GM23338 (cell line): ENCODE measurements at regions not wholly inside any gene's neighbourhood (a gene's known extent, or its start where the extent isn't known, plus 50 kb on each side); places are given as distances from the start of the nearest gene placed in this dataset.

Experiments
- ATAC-seq: fragments of 200-7000 bp; cut with Tn5 transposase; 3 replicates; pipeline ENCODE4 v1.9.1; 2020
- DNase-seq: peaks from one replicate; pipeline ENCODE4 v3.0.0-alpha.2; 2015; ENCODE audit warnings: low spot score
- H2AFZ ChIP-seq: fragments of 200-600 bp; sonication (generic); 2 replicates; pipeline ENCODE4 v1.8.0; 2016; ENCODE audit warnings: antibody characterized with exemption, mild to moderate bottlenecking, moderate library complexity
- H3F3A ChIP-seq: fragments of 200-600 bp; sonication (generic); replicated peaks from 2 replicates; pipeline ENCODE4 v1.8.0; 2017; ENCODE audit warnings: antibody characterized with exemption, mixed run types, low read depth
- H3K27ac ChIP-seq: fragments of 200-600 bp; sonication (generic); 2 replicates; pipeline ENCODE4 v1.6.1; 2016; ENCODE audit warnings: low read depth
- H3K27me3 ChIP-seq: fragments of 200-600 bp; sonication (generic); 2 replicates; pipeline ENCODE4 v1.8.0; 2016; ENCODE audit warnings: mild to moderate bottlenecking, mixed run types, moderate library complexity; ENCODE audit not compliant: insufficient read depth
- H3K36me3 ChIP-seq: fragments of 200-600 bp; sonication (generic); 2 replicates; pipeline ENCODE4 v1.8.0; 2016; ENCODE audit warnings: mild to moderate bottlenecking; ENCODE audit not compliant: insufficient read depth
- H3K4me1 ChIP-seq: fragments of 200-600 bp; sonication (generic); 2 replicates; pipeline ENCODE4 v1.8.0; 2016; ENCODE audit warnings: mild to moderate bottlenecking, moderate library complexity; ENCODE audit not compliant: insufficient read depth
- H3K4me2 ChIP-seq: fragments of 200-600 bp; sonication (generic); 2 replicates; pipeline ENCODE4 v1.7.1; 2017; ENCODE audit warnings: mixed run types
- H3K4me3 ChIP-seq: fragments of 200-600 bp; sonication (generic); 2 replicates; pipeline ENCODE4 v1.6.1; 2016; ENCODE audit warnings: mixed run types
- H3K79me2 ChIP-seq: fragments of 200-600 bp; sonication (generic); replicated peaks from 2 replicates; pipeline ENCODE4 v1.8.0; 2017; ENCODE audit warnings: mild to moderate bottlenecking; ENCODE audit not compliant: insufficient read depth
- H3K9me2 ChIP-seq: fragments of 200-600 bp; sonication (generic); 2 replicates; pipeline ENCODE4 v1.8.0; 2017; ENCODE audit not compliant: insufficient read depth
- H4K20me1 ChIP-seq: fragments of 200-600 bp; sonication (generic); replicated peaks from 2 replicates; pipeline ENCODE4 v1.8.0; 2017; ENCODE audit warnings: mild to moderate bottlenecking; ENCODE audit not compliant: insufficient read depth
- H3K27ac Mint-ChIP-seq: 2 replicates; pipeline ENCODE4 v1.8.0; 2020; ENCODE audit warnings: inconsistent platforms, mild to moderate bottlenecking, moderate library complexity, mixed read lengths
- H3K27me3 Mint-ChIP-seq: 3 replicates; pipeline ENCODE4 v1.8.0; 2022; ENCODE audit warnings: low read depth, mild to moderate bottlenecking, moderate library complexity, mixed read lengths, inconsistent platforms; ENCODE audit not compliant: insufficient read depth, poor library complexity
- H3K36me3 Mint-ChIP-seq: 3 replicates; pipeline ENCODE4 v1.8.0; 2021; ENCODE audit warnings: low read depth, mild to moderate bottlenecking, inconsistent platforms, moderate library complexity, mixed read lengths
- H3K4me1 Mint-ChIP-seq: 3 replicates; pipeline ENCODE4 v1.8.0; 2020; ENCODE audit warnings: mild to moderate bottlenecking, inconsistent platforms, mixed read lengths
- H3K4me3 Mint-ChIP-seq: 3 replicates; pipeline ENCODE4 v1.8.0; 2021; ENCODE audit warnings: moderate library complexity, mild to moderate bottlenecking, inconsistent platforms, mixed read lengths
- H3K9me3 Mint-ChIP-seq: 3 replicates; pipeline ENCODE4 v1.8.0; 2020; ENCODE audit warnings: moderate library complexity, mild to moderate bottlenecking, inconsistent platforms, mixed read lengths
- EZH2 ChIP-seq: fragments of 200-600 bp; sonication (generic); IDR thresholded peaks from one replicate; pipeline ENCODE4 v1.8.0; 2017; ENCODE audit warnings: antibody characterized with exemption, mild to moderate bottlenecking, low read depth; ENCODE audit not compliant: unreplicated experiment
- JUNB ChIP-seq: IDR thresholded peaks from one replicate; pipeline ENCODE4 v1.6.1; 2016; ENCODE audit warnings: antibody characterized with exemption; ENCODE audit not compliant: unreplicated experiment
- NANOG ChIP-seq: IDR thresholded peaks from 2 replicates; pipeline ENCODE4 v1.6.1; 2016; ENCODE audit warnings: antibody characterized with exemption, borderline replicate concordance
- POLR2AphosphoS5 ChIP-seq: IDR thresholded peaks from 2 replicates; pipeline ENCODE4 v1.6.1; 2016; ENCODE audit warnings: antibody characterized with exemption, low read depth
- STAT1 ChIP-seq: IDR thresholded peaks from one replicate; pipeline ENCODE4 v1.6.1; 2016; ENCODE audit warnings: antibody characterized with exemption; ENCODE audit not compliant: unreplicated experiment
- ZNF114 ChIP-seq: fragments of 250-450 bp; sonication (Bioruptor Pico); IDR thresholded peaks from 2 replicates; pipeline ENCODE4 v1.5.0; 2020; ENCODE audit warnings: mild to moderate bottlenecking, moderate library complexity
- TF ChIP-seq, protein P1 (sequence below): fragments of 250-450 bp; sonication (Bioruptor Pico); IDR thresholded peaks from 2 replicates; pipeline ENCODE4 v1.5.0; 2020; ENCODE audit warnings: mild to moderate bottlenecking, moderate library complexity
- TF ChIP-seq, protein P2 (sequence below), 2 experiments: fragments of 200-600 bp in 1 of 2; sonication (generic) in 1 of 2; conservative IDR thresholded peaks; 2 replicates each; pipeline versions ENCODE4 v1.5.1 to v1.6.1; 2016 to 2017; ENCODE audit warnings: antibody characterized with exemption in 2 of 2, low read depth in 2 of 2, mild to moderate bottlenecking in 2 of 2, moderate library complexity in 1 of 2

DNA sequence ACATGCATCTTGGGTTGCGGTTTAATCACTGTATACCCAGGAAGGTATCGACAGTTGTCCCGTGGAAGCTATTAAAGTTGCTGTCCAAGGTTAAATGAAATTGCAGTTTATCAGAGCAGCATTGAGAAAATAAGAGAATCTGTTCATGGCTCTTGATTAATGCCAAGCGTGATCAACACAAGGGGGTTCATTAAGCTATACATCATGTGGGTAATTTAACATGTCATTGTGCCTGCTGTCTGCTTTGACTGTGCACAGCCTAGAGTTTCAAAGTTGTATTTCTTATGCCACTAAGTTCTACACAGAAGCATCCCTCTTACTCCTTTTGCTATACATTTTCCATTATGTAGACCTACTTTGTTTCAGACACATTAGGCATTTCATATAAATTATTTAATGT, 74.8 kb upstream of the SP8 start (continued):
- TF ChIP-seq, protein P1, sequence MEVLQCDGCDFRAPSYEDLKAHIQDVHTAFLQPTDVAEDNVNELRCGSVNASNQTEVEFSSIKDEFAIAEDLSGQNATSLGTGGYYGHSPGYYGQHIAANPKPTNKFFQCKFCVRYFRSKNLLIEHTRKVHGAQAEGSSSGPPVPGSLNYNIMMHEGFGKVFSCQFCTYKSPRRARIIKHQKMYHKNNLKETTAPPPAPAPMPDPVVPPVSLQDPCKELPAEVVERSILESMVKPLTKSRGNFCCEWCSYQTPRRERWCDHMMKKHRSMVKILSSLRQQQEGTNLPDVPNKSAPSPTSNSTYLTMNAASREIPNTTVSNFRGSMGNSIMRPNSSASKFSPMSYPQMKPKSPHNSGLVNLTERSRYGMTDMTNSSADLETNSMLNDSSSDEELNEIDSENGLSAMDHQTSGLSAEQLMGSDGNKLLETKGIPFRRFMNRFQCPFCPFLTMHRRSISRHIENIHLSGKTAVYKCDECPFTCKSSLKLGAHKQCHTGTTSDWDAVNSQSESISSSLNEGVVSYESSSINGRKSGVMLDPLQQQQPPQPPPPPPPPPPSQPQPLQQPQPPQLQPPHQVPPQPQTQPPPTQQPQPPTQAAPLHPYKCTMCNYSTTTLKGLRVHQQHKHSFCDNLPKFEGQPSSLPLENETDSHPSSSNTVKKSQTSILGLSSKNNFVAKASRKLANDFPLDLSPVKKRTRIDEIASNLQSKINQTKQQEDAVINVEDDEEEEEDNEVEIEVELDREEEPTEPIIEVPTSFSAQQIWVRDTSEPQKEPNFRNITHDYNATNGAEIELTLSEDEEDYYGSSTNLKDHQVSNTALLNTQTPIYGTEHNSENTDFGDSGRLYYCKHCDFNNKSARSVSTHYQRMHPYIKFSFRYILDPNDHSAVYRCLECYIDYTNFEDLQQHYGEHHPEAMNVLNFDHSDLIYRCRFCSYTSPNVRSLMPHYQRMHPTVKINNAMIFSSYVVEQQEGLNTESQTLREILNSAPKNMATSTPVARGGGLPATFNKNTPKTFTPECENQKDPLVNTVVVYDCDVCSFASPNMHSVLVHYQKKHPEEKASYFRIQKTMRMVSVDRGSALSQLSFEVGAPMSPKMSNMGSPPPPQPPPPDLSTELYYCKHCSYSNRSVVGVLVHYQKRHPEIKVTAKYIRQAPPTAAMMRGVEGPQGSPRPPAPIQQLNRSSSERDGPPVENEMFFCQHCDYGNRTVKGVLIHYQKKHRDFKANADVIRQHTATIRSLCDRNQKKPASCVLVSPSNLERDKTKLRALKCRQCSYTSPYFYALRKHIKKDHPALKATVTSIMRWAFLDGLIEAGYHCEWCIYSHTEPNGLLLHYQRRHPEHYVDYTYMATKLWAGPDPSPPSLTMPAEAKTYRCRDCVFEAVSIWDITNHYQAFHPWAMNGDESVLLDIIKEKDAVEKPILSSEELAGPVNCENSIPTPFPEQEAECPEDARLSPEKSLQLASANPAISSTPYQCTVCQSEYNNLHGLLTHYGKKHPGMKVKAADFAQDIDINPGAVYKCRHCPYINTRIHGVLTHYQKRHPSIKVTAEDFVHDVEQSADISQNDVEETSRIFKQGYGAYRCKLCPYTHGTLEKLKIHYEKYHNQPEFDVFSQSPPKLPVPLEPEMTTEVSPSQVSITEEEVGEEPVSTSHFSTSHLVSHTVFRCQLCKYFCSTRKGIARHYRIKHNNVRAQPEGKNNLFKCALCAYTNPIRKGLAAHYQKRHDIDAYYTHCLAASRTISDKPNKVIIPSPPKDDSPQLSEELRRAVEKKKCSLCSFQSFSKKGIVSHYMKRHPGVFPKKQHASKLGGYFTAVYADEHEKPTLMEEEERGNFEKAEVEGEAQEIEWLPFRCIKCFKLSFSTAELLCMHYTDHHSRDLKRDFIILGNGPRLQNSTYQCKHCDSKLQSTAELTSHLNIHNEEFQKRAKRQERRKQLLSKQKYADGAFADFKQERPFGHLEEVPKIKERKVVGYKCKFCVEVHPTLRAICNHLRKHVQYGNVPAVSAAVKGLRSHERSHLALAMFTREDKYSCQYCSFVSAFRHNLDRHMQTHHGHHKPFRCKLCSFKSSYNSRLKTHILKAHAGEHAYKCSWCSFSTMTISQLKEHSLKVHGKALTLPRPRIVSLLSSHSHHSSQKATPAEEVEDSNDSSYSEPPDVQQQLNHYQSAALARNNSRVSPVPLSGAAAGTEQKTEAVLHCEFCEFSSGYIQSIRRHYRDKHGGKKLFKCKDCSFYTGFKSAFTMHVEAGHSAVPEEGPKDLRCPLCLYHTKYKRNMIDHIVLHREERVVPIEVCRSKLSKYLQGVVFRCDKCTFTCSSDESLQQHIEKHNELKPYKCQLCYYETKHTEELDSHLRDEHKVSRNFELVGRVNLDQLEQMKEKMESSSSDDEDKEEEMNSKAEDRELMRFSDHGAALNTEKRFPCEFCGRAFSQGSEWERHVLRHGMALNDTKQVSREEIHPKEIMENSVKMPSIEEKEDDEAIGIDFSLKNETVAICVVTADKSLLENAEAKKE (CRISPR knock-in tag): no peak

DNA sequence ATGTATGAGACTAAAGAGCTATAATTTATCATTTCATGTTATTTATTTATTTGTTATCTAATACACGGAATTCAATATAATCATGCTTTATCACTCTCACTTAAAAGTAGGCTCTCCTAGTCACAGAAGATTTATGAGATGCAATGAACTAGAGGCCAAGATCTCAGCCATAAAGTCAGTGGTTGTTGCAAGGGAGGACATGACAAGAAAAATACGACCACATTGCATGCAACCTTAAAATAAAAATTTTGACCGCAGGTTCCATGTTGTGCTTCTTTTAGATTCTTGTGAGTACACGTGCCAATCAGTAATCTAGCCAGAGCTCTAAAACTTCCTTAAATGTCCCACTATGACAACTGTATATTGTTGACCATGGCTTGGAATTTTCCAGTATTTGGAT, 75.9 kb upstream of the SP8 start:
- ATAC-seq: no peak
- Histone ChIP-seq H3F3A (no peaks in the 10 kb centered on the region), H2AFZ (no peak overlapping the region), H3K36me3 (no peaks in the 10 kb centered on the region), H3K27ac (no peak overlapping the region), H3K79me2 (no peaks in the 10 kb centered on the region), H3K27me3 (no peaks in the 10 kb centered on the region), H4K20me1 (no peaks in the 10 kb centered on the region), H3K4me2 (no peak overlapping the region), H3K9me2 (no peaks in the 10 kb centered on the region), H3K4me1 (peaks cover 9% of the 10 kb centered on the region), H3K4me3 (no peak overlapping the region)
- Mint-ChIP-seq H3K36me3 (no peaks in the 10 kb centered on the region), H3K9me3 (no peaks in the 10 kb centered on the region), H3K4me1 (peaks cover 14% of the 10 kb centered on the region), H3K4me3 (no peak overlapping the region), H3K27ac (no peak overlapping the region), H3K27me3 (peaks cover 6% of the 10 kb centered on the region)
- TF ChIP-seq ZNF114 (CRISPR knock-in tag) (no peak), NANOG (no peak), EZH2 (no peak), JUNB (no peak), POLR2AphosphoS5 (no peak), STAT1 (no peak)
- TF ChIP-seq, protein P2, sequence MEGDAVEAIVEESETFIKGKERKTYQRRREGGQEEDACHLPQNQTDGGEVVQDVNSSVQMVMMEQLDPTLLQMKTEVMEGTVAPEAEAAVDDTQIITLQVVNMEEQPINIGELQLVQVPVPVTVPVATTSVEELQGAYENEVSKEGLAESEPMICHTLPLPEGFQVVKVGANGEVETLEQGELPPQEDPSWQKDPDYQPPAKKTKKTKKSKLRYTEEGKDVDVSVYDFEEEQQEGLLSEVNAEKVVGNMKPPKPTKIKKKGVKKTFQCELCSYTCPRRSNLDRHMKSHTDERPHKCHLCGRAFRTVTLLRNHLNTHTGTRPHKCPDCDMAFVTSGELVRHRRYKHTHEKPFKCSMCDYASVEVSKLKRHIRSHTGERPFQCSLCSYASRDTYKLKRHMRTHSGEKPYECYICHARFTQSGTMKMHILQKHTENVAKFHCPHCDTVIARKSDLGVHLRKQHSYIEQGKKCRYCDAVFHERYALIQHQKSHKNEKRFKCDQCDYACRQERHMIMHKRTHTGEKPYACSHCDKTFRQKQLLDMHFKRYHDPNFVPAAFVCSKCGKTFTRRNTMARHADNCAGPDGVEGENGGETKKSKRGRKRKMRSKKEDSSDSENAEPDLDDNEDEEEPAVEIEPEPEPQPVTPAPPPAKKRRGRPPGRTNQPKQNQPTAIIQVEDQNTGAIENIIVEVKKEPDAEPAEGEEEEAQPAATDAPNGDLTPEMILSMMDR (conservative IDR thresholded peaks at IDR 0.05; ENCODE audit: low read depth in 2 of 2): no peak
- TF ChIP-seq, protein P1 (CRISPR knock-in tag): no peak
- DNase-seq: no peak
